ENCODE measurements at regions not wholly inside any gene's neighbourhood (a gene's known extent, or its start where the extent isn't known, plus 50 kb on each side); places are given as distances from the start of the nearest gene placed in this dataset.
"Not testable (repeated sequence)": the region's sequence is repeated elsewhere in the genome, so short reads cannot be mapped to it uniquely, and the experiment has no call there.

DNA sequence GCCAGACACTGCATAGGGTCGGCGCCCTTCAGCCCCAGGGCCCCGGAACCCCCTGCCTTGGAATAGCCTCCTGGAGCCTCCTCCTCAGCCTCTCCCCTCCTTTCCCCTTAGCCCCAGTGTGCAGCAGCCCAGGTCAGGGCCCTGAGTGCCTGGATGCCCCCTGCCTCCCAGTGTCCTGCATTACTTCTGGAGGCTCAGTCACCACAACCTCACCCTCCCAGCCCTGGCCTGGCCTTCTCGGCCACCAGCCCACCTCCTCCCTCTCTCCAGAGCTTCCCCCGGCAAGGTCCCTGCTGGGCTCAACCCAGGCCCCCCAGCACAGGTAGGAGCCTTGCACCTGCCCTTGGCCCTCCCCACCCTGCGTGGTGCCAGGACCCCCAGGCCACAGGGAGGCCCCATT lies 119.0 kb downstream of the TMEM121 start:
- H3K9me3 ChIP-seq; H3K4me1 ChIP-seq; DNase-seq; H3K36me3 ChIP-seq; intact Hi-C loops (cut with DNase I); H3K27me3 ChIP-seq; H3K4me3 ChIP-seq; ATAC-seq; H3K27ac ChIP-seq: not testable (repeated sequence)

DNA sequence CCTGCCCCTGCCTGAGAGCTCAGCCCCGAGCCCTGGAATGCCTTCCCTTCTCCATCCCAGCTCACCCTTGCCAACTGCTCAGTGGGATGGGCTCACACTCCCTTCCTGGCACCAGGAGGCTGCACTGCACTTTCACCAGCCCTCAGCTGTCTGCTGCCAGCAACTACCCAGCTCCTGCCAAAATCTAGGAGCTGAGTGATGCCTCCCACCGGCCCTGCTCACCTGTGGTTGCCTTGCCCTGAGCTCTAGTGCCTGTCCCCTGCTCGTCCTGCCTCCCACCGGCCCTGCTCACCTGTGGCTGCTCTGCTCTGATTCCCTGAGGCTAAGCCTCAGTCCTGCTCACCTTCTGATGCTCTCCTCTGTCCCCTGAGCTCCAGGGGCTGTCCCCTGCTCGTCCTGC lies 119.8 kb downstream of the TMEM121 start:
- Histone ChIP-seq H3K27ac (no peak overlapping the region), H3K36me3 (no peaks in the 10 kb centered on the region), H3K9me3 (no peaks in the 10 kb centered on the region), H3K4me3 (no peak overlapping the region), H3K4me1 (no peaks in the 10 kb centered on the region), H3K27me3 (no peaks in the 10 kb centered on the region)
- TF ChIP-seq, protein P1, sequence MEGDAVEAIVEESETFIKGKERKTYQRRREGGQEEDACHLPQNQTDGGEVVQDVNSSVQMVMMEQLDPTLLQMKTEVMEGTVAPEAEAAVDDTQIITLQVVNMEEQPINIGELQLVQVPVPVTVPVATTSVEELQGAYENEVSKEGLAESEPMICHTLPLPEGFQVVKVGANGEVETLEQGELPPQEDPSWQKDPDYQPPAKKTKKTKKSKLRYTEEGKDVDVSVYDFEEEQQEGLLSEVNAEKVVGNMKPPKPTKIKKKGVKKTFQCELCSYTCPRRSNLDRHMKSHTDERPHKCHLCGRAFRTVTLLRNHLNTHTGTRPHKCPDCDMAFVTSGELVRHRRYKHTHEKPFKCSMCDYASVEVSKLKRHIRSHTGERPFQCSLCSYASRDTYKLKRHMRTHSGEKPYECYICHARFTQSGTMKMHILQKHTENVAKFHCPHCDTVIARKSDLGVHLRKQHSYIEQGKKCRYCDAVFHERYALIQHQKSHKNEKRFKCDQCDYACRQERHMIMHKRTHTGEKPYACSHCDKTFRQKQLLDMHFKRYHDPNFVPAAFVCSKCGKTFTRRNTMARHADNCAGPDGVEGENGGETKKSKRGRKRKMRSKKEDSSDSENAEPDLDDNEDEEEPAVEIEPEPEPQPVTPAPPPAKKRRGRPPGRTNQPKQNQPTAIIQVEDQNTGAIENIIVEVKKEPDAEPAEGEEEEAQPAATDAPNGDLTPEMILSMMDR (IDR thresholded peaks at IDR 0.05) = no peak
- ATAC-seq (peak; percentile 21), DNase-seq (peak in 1 of 4 donors; percentile 55)
- intact Hi-C loops (cut with DNase I) = no loop called here

DNA sequence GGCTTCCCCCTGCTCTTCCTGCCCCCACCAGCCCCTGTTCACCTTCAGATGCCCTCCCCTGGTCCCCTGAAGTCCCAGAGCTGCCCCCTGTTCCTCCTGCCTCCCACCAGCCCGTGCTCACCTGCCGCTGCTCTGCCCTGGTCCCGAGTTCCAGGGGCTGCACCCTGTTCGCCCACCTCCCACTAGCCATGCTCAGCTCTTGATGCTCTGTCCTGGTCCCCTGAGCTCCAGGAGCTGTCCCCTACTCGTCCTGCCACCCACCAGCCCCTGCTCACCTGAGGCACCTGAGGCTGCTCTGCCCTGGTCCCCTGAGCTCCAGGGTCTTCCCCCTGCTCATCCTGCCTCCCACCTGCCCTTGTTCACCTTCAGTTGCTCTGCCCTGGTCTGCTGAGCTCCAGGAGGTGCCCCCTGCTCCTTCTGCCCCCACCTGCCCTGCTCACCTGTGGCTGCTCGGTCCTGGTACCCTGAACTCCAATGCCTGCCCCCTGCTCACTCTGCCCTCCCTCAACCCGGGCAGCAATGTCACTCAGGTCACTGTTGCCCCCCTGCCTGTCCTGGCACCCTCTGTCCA lies 120.4 kb downstream of the TMEM121 start:
- H3K36me3 ChIP-seq; H3K27me3 ChIP-seq; intact Hi-C loops (cut with DNase I); H3K27ac ChIP-seq; H3K9me3 ChIP-seq; ATAC-seq; H3K4me1 ChIP-seq; H3K4me3 ChIP-seq: not testable (repeated sequence)
- DNase-seq = peak in 1 of 4 donors; percentile 47

DNA sequence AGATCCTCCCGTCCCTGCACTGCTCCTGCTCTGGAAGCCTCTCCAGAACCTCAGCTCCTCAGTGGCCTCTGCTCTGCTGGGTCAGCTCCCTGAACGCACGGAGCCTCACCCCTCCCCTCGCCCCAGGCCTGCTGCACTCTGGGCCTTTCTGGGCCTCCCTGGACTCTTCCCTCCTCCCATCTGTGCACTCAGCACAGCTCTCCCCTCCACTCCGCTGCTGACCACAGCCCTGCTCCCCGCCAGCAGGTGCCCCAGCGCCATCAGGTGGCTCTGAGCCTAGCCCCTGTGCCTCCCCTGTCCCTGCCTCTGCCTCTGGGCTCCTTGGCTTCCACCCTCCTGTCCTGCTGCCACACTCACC lies 121.0 kb downstream of the TMEM121 start:
- ATAC-seq (peak; percentile 35), DNase-seq (peak in 1 of 4 donors; percentile 40)
- H3K27me3 ChIP-seq; intact Hi-C loops (cut with DNase I); H3K36me3 ChIP-seq; H3K4me3 ChIP-seq; H3K27ac ChIP-seq; H3K4me1 ChIP-seq; H3K9me3 ChIP-seq: not testable (repeated sequence)

DNA sequence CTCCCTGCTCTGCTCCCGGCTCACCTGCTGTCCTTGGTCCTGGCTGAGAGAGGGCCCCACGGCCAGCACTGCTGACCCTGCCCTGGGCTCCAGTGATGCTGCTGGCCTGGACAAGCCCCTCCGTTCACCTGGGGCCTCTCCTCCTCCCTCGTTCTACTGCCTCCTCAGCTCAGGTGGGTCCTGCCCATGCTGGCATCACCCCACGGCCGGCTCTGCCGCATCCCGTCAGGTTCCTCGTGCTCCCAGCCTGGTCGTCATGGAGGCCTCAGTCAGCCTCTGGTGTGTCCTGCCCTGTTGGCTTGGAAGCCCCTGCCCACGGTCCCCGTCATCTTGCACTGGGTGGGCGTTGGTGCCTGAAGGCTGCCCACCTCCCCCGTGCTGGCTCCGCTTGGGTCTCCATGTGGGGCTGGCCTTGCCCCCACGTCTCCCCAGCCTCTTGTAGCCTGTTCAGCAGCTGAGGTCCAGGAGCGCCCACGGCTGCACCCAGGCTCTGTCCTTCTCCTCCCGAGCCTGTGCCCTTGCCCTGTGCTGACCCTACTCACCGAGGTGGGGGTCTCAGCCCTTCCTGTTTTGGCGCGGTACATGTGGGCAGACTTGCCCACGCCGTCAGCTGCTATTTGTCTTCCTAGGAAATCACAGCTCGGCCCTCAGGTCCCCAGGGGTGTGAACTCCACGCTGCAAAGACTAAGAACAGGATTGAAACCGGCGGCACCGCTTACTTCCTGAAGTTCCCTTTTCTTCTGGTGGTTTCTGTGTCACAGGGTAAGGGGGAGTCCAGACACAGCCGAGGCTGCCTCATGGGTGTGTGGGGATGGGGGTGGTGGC lies 121.6 kb downstream of the TMEM121 start:
- TF ChIP-seq, protein P1 (IDR thresholded peaks at IDR 0.05) = no peak
- Histone ChIP-seq H3K9me3 (no peaks in the 10 kb centered on the region), H3K27ac (no peak overlapping the region), H3K4me3 (no peak overlapping the region), H3K4me1 (no peaks in the 10 kb centered on the region), H3K36me3 (no peaks in the 10 kb centered on the region), H3K27me3 (no peaks in the 10 kb centered on the region)
- no peak for ATAC-seq
- intact Hi-C loops (cut with DNase I) = no loop called here
- DNase-seq = peak in 1 of 4 donors; percentile 76

DNA sequence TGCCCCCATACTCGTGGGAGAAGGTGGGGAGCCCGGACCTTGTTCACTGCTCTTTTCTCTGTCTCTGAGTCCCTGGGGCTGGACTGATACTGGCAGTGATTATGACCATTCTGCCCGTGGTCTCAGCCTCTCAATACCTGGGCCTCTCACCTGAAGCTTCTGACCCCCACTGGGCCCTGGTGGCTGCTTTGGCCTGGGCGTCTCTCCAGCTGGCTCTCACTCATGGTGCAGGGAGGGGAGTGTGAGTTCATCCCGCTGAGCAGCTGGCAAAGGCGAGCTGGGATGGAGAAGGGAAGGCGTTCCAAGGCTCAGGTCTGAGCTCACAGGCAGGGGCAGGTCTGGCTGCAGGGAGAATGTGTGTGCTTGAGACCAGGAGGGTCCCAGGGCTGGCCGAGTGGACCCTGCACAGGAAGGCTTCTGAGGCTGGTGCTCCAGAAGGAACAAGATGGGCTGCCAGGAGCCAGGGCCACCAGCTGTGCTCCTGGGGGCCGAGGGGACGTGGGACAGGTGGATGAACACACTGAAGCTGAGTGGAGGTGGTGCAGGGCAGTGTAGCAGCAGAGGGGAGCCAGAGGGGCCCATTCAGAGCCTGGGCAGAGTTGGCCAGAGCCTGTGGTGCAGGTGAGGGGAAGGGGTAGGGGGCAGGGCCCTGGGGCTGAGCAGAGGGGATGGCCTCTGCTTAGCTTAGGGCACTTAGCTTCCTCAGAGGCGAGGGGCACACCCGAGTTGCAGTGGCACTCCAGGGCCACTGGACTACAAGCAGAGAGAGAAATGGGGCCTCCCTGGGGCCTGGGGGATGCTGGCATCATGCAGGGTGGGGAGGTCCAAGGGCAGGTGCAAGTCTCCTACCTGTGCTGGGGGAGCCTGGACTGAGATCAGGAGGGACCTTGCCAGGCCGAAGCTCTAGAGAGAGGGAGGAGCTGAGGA lies 122.5 kb downstream of the TMEM121 start:
- ATAC-seq; H3K4me3 ChIP-seq; H3K27me3 ChIP-seq; H3K9me3 ChIP-seq; intact Hi-C loops (cut with DNase I); H3K27ac ChIP-seq; H3K4me1 ChIP-seq; H3K36me3 ChIP-seq: not testable (repeated sequence)
- DNase-seq = peak in 1 of 4 donors; percentile 79

DNA sequence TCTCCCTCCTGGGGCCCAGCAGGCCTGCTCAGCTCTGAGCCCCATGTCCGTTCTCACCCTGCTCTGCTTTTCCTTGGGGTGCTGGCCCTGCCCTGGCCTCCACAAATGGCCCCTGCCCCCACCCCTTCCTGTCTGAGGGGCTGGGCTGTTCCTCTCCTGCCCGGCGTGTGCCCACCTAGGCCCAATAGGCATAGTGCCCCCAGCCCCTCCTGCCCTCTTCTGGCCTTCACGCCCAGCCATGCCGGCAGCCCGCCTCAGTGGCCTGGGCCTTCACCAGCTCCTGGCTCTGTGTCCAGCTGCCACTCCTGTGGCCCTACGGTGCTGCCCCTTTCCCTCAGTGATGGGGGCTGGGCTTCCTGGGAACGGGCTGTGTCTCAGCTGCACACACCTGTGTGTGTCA lies 125.9 kb downstream of the TMEM121 start:
- H3K9me3 ChIP-seq; intact Hi-C loops (cut with DNase I); H3K36me3 ChIP-seq; ATAC-seq; H3K27ac ChIP-seq; H3K4me1 ChIP-seq; H3K27me3 ChIP-seq; H3K4me3 ChIP-seq: not testable (repeated sequence)
- peak in 1 of 4 donors; percentile 50 for DNase-seq

DNA sequence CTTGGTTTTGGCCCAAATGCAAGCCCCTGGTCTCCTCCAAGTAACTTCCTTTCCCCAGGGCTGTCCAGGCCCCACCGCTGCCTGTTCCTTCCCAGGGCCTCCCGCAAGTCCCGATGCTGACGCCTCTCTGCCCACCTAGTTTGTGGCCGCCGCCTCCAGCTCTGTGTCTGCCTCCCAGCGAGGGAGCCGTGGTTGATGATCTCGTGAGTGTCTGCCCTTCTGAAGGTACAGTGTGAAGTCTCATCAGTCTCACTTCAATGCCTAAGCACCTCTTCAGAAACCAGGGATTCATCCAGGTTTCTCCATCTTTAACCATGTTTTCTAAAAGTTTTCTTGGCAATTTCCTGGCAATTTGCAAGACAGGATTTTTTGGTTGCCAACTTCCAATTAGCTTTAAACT lies 127.5 kb downstream of the TMEM121 start:
- H3K9me3 ChIP-seq; H3K4me1 ChIP-seq; ATAC-seq; H3K27me3 ChIP-seq; H3K27ac ChIP-seq; intact Hi-C loops (cut with DNase I); DNase-seq; H3K36me3 ChIP-seq; H3K4me3 ChIP-seq: not testable (repeated sequence)

DNA sequence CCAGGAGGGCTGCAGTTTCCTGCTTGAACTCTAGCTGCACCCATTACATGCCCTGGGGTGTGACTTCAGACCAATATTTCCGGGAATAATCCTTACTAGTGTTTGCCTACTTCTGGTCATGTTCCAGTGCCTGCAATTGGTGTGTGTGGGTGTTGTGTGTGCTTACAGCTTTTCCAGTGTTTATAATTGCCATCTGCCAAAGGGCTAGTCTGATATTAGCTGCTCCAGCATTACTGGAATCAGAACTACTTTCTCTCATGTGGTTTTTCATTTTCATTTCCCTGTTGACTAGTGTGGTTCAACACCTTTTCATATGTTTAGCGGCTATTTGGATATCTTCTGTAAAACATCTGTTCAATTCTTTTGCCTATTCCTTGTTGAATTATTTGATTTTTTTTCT lies 132.9 kb downstream of the TMEM121 start:
- intact Hi-C loops (cut with DNase I) = not testable (repeated sequence)

More for the DNA sequence above, 132.9 kb downstream of the TMEM121 start:
- H3K27ac ChIP-seq, H3K4me1 ChIP-seq, H3K36me3 ChIP-seq, DNase-seq, H3K4me3 ChIP-seq, ATAC-seq, H3K27me3 ChIP-seq: not testable (repeated sequence)
- peaks cover 0 to 13% of the 10 kb centered on the region in 2 donors for H3K9me3 ChIP-seq

Measured in left lung (tissue), 4 donors.